ENCODE measurements at regions not wholly inside any gene's neighbourhood (a gene's known extent, or its start where the extent isn't known, plus 50 kb on each side); places are given as distances from the start of the nearest gene placed in this dataset.

- TF ChIP-seq TEAD4 (CRISPR knock-in tag; IDR thresholded peaks at IDR 0.05) (no peak), CTCF (IDR thresholded peaks at IDR 0.05) (no peak), NFYB (CRISPR knock-in tag; conservative IDR thresholded peaks at IDR 0.05; ENCODE audit: low read depth) (no peak), MLX (CRISPR knock-in tag; IDR thresholded peaks at IDR 0.05) (no peak), ZNF263 (CRISPR knock-in tag; IDR thresholded peaks at IDR 0.05; ENCODE audit: low read depth) (no peak), ZNF512 (CRISPR knock-in tag; IDR thresholded peaks at IDR 0.05; ENCODE audit: borderline replicate concordance) (no peak)
Measured at GRCh38 chr11:90737444-90738050, 514.7 kb upstream of the CHORDC1 start.
